Astrocyte of the spinal cord (primary cell): ENCODE measurements at regions not wholly inside any gene's neighbourhood (a gene's known extent, or its start where the extent isn't known, plus 50 kb on each side); places are given as distances from the start of the nearest gene placed in this dataset.
"Not testable (repeated sequence)": the region's sequence is repeated elsewhere in the genome, so short reads cannot be mapped to it uniquely, and the experiment has no call there.

Source experiments
- DNase-seq: peaks from one replicate; pipeline ENCODE4 v3.0.0; 2011; ENCODE audit warnings: low read depth, low spot score
- H3K4me3 ChIP-seq: 2 replicates; pipeline ENCODE4 v1.5.1; 2011; ENCODE audit warnings: low read depth, mild to moderate bottlenecking, low read length, moderate library complexity
- CTCF ChIP-seq: IDR thresholded peaks from 2 replicates; pipeline ENCODE4 v1.5.1; 2012; ENCODE audit warnings: low read depth, mild to moderate bottlenecking, low read length, inconsistent platforms
- in situ Hi-C: cut with HindIII; loops from 2 replicates; pipeline ENCODE4 v1.10.0; 2017; ENCODE audit warnings: low sequenced_read_pairs

DNA sequence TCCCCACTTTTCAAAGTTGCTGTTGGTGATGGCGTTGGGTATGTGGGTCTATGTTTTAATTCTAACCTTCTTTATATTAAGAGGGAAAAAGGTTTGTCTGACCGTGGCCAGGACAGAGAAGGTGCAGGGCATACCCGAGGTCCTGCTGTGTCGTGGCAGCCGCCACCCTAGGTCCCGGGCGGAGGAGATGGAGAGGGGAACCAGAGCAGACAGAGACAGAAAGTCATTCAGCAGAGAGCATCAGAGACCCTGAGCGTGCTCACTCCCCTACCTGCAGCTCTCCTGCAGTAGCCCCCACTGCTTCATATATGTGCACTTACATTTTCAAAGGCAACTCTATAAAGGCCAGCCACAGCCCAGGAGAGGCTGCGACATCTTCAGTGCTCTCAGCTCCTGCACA is 327.2 kb upstream of the TNRC6C start:
- DNase-seq = no peak
- H3K4me3 ChIP-seq = no peak overlapping the region

GRCh38 chr17:77632619-77633018 is 325.9 kb upstream of the TNRC6C start:
- no peak for TF ChIP-seq CTCF
- in situ Hi-C loops = no loop called here

More for the DNA sequence above, 327.2 kb upstream of the TNRC6C start:
- no peak for TF ChIP-seq CTCF
- in situ Hi-C loops = no loop called here

DNA sequence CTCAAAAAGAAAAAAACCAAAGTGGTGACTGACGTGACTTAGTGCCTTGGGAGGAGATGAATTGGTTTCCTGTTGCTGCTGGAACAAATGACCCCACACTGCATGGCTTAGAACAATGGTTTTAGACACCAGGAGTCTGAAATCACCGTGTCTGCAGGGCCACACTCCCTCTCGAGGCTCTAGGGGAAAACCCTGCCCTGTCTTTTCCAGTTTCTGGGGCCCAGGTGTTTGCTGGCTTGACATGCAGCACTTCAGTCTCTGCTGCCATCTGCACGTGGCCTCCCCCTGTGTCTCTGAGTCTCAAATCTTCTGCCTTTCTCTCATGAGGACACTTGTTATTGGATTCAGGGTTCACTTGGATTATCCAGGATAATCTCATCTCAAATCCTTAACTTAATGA is 323.8 kb upstream of the TNRC6C start:
- DNase-seq = no peak
- no peak for TF ChIP-seq CTCF
- no peak overlapping the region for H3K4me3 ChIP-seq
- in situ Hi-C loops = no loop called here

More at GRCh38 chr17:77632619-77633018, 325.9 kb upstream of the TNRC6C start:
- DNase-seq = no peak
- no peak overlapping the region for H3K4me3 ChIP-seq

GRCh38 chr17:77635176-77635575 is 323.3 kb upstream of the TNRC6C start:
- in situ Hi-C loops = no loop called here
- DNase-seq = no peak
- TF ChIP-seq CTCF = no peak
- H3K4me3 ChIP-seq = no peak overlapping the region

GRCh38 chr17:77635785-77636184 is 322.7 kb upstream of the TNRC6C start:
- in situ Hi-C loops, DNase-seq, H3K4me3 ChIP-seq: not testable (repeated sequence)

GRCh38 chr17:77636835-77637817 is 321.4 kb upstream of the TNRC6C start:
- DNase-seq = no peak
- in situ Hi-C loops = no loop called here
- no peak for TF ChIP-seq CTCF
- H3K4me3 ChIP-seq = no peak overlapping the region
